ENCODE measurements at regions not wholly inside any gene's neighbourhood (a gene's known extent, or its start where the extent isn't known, plus 50 kb on each side); places are given as distances from the start of the nearest gene placed in this dataset.

GRCh38 chr2:71779774-71780105, 326.4 kb downstream of the DYSF start:
- no peaks in the 10 kb centered on the region for H3K9me3 ChIP-seq (ENCODE audit: low read length)
- H3K27ac ChIP-seq (ENCODE audit: low read length) = no peak overlapping the region
- no peak for TF ChIP-seq RAD21 (conservative IDR thresholded peaks at IDR 0.05)
- TF ChIP-seq REST (IDR thresholded peaks at IDR 0.05; ENCODE audit: borderline replicate concordance) = no peak
- no peak for TF ChIP-seq POLR2AphosphoS5 (IDR thresholded peaks at IDR 0.05)
- TF ChIP-seq EZH2 (IDR thresholded peaks at IDR 0.05; ENCODE audit: borderline replicate concordance, insufficient read depth, low read length, poor library complexity, severe bottlenecking) = no peak
- no peak for TF ChIP-seq MXI1 (conservative IDR thresholded peaks at IDR 0.05; ENCODE audit: poor library complexity, severe bottlenecking)
- TF ChIP-seq SMC3 (conservative IDR thresholded peaks at IDR 0.05; ENCODE audit: poor library complexity) = no peak
- TF ChIP-seq TAF1 (IDR thresholded peaks at IDR 0.05; ENCODE audit: low read depth) = no peak
- TF ChIP-seq, protein P1, sequence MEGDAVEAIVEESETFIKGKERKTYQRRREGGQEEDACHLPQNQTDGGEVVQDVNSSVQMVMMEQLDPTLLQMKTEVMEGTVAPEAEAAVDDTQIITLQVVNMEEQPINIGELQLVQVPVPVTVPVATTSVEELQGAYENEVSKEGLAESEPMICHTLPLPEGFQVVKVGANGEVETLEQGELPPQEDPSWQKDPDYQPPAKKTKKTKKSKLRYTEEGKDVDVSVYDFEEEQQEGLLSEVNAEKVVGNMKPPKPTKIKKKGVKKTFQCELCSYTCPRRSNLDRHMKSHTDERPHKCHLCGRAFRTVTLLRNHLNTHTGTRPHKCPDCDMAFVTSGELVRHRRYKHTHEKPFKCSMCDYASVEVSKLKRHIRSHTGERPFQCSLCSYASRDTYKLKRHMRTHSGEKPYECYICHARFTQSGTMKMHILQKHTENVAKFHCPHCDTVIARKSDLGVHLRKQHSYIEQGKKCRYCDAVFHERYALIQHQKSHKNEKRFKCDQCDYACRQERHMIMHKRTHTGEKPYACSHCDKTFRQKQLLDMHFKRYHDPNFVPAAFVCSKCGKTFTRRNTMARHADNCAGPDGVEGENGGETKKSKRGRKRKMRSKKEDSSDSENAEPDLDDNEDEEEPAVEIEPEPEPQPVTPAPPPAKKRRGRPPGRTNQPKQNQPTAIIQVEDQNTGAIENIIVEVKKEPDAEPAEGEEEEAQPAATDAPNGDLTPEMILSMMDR (IDR thresholded peaks at IDR 0.05; ENCODE audit: poor library complexity, severe bottlenecking) = no peak
- no peak for TF ChIP-seq EP300 (conservative IDR thresholded peaks at IDR 0.05; ENCODE audit: poor library complexity, severe bottlenecking)
- H3K9me2 ChIP-seq (ENCODE audit: insufficient read depth, low read length) = no peaks in the 10 kb centered on the region
- H3K36me3 ChIP-seq (ENCODE audit: insufficient read depth, low read length) = no peaks in the 10 kb centered on the region
- H3K4me2 ChIP-seq (ENCODE audit: low read length) = no peak overlapping the region
- H3F3A ChIP-seq (ENCODE audit: insufficient read depth, low read length, poor library complexity, severe bottlenecking) = no peaks in the 10 kb centered on the region
- H3K4me3 ChIP-seq (ENCODE audit: low read length) = no peak overlapping the region
- no peak overlapping the region for H3K9ac ChIP-seq (ENCODE audit: low read length)
- H4K20me1 ChIP-seq (ENCODE audit: insufficient read depth) = no peaks in the 10 kb centered on the region
- no peak overlapping the region for H2AFZ ChIP-seq (ENCODE audit: low read depth, low read length)
- no peaks in the 10 kb centered on the region for H3K27me3 ChIP-seq (ENCODE audit: insufficient read depth, low read depth, low read length)
- no peaks in the 10 kb centered on the region for H3K79me2 ChIP-seq (replicated peaks; ENCODE audit: insufficient read depth, low read length)

DNA sequence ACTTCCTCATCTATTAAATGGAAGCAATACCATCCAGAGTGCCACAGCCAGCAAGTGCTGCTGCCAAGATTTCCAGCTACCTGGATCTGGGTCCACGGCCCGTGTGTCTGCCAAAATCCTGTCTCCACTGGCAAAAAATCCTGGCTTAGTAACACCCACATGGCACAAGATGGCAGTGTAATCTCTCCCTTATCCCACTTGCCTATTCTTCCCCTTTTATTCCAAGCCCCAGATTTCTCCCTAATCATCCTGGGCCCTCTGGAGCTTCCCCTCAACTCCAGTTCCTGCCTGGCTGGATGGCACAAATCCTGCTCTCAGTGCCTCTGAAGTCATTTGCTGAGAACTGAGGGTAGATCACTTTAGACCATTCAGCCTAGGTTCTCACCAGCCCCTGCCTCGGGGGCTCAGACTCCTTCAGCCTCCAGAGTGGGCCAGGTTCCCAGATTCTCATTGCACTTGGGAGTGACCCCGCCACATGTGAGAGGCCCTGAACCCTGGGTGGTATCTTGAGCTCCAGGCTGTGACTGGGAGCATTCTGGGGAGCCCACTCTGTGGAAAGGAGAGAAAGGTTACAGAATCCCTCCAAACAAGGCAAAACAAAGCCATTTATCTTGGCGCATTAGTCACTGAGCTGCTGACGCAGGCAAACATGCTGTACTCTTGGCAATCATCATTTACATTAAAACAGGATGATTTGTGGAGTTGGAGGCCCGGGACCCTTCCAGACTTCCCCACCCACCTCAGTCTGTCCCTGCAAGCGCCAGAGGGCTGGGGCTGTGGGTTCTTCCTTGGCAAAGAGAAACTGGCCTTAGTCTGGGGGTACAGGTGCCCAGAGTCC, 325.8 kb downstream of the DYSF start:
- H3K9me2 ChIP-seq (ENCODE audit: insufficient read depth, low read length) = no peaks in the 10 kb centered on the region
- no peaks in the 10 kb centered on the region for H3K36me3 ChIP-seq (ENCODE audit: insufficient read depth, low read length)
- H3K27ac ChIP-seq (ENCODE audit: low read length) = no peak overlapping the region
- no peaks in the 10 kb centered on the region for H4K20me1 ChIP-seq (ENCODE audit: insufficient read depth)
- TF ChIP-seq MXI1 (conservative IDR thresholded peaks at IDR 0.05; ENCODE audit: poor library complexity, severe bottlenecking) (no peak), EZH2 (IDR thresholded peaks at IDR 0.05; ENCODE audit: borderline replicate concordance, insufficient read depth, low read length, poor library complexity, severe bottlenecking) (no peak), POLR2AphosphoS5 (IDR thresholded peaks at IDR 0.05) (no peak), SMC3 (conservative IDR thresholded peaks at IDR 0.05; ENCODE audit: poor library complexity) (no peak), TAF1 (IDR thresholded peaks at IDR 0.05; ENCODE audit: low read depth) (no peak), RAD21 (conservative IDR thresholded peaks at IDR 0.05) (no peak), REST (IDR thresholded peaks at IDR 0.05; ENCODE audit: borderline replicate concordance) (no peak), EP300 (conservative IDR thresholded peaks at IDR 0.05; ENCODE audit: poor library complexity, severe bottlenecking) (no peak)
- TF ChIP-seq, protein P1 (IDR thresholded peaks at IDR 0.05; ENCODE audit: poor library complexity, severe bottlenecking) = no peak
- no peak overlapping the region for H3K4me2 ChIP-seq (ENCODE audit: low read length)
- H3K27me3 ChIP-seq (ENCODE audit: insufficient read depth, low read depth, low read length) = no peaks in the 10 kb centered on the region
- H3K4me3 ChIP-seq (ENCODE audit: low read length) = no peak overlapping the region
- H3K9ac ChIP-seq (ENCODE audit: low read length) = no peak overlapping the region
- no peak overlapping the region for H2AFZ ChIP-seq (ENCODE audit: low read depth, low read length)
- no peaks in the 10 kb centered on the region for H3F3A ChIP-seq (ENCODE audit: insufficient read depth, low read length, poor library complexity, severe bottlenecking)
- no peaks in the 10 kb centered on the region for H3K9me3 ChIP-seq (ENCODE audit: low read length)
- no peaks in the 10 kb centered on the region for H3K79me2 ChIP-seq (replicated peaks; ENCODE audit: insufficient read depth, low read length)

Data from neural cell (in vitro differentiated cells).